GM18858 (cell line): ENCODE measurements at regions not wholly inside any gene's neighbourhood (a gene's known extent, or its start where the extent isn't known, plus 50 kb on each side); places are given as distances from the start of the nearest gene placed in this dataset.

ENCODE experiments used
- ATAC-seq: cut with Tn5 transposase; IDR thresholded peaks from one replicate; pipeline ENCODE4 v1.9.1; 2021; ENCODE audit not compliant: unreplicated experiment

DNA sequence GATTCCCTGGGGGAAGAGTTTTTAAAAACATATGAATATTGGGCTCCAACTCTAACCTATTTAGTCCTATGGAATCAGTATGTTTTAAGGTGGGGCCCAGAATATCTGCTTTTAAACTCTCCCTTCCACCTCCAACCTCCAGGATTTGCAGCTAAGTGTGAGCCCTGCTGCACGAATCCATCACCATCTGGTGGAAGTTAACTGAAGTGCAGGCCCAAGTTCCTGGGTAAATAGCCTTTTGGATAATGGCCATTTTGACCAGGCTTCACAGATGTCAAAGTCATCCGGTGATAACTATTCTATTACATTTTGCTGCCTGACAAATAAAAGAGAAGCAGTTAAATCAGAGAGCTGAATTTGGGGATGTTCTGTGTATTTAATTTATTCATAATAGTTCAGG is 58.1 kb upstream of the RMST start:
- ATAC-seq, result peak; percentile 85

DNA sequence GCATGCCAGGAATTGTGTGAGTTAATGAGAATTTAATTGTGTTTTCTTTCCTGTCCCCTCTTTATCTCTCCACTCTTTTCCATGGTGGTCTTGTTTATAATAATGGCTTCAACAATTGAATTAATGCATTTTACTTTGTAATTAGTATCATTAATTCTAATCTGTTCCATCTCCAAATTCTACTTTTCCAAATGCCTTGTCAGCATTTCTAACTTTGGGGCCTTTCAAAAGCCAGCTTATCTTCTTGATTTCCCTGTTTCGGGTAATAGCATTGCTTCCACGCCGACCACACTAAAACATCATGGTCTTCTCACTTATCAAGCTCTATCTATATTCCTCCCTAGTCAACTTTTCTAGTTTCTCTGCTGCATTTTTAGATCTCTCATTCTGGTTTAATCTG is 54.2 kb upstream of the RMST start:
- ATAC-seq, result no peak

DNA sequence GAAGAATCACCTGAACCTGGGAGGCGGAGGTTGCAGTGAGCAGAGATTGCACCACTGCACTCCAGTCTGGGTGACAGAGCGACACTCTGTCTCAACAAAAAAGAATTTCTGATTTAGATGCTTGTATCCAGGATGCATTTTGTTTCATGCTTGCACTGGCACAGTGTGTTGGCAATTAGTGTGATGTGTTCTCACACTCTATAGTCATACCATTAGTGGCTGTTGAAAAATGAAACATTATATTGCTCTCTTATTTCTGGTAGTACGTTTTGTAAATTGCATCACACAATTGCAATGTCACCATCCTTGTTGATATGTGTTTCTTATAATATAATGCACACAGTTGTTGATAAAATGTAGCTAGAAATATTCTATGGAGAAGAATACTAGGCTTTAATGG is 51.3 kb upstream of the RMST start:
- ATAC-seq, result no peak
